Lower leg skin (tissue), 4 donors: ENCODE measurements at regions not wholly inside any gene's neighbourhood (a gene's known extent, or its start where the extent isn't known, plus 50 kb on each side); places are given as distances from the start of the nearest gene placed in this dataset.

Experiments
- DNase-seq, 2 donors: peaks; one replicate each; pipeline ENCODE4 v3.0.0-alpha.2; 2019; ENCODE audit warnings: low spot score in 2 of 2
- H3K4me3 ChIP-seq: fragments of 200-600 bp; sonication (generic); 2 replicates; pipeline ENCODE4 v1.5.1; 2017; ENCODE audit warnings: mild to moderate bottlenecking, low read depth; ENCODE audit not compliant: poor library complexity, severe bottlenecking
- POLR2A ChIP-seq, 2 donors: fragments of 450-650 bp; IDR thresholded peaks; one replicate each; pipeline ENCODE4 v1.6.1; 2016 to 2017; ENCODE audit warnings: antibody characterized with exemption in 2 of 2, mild to moderate bottlenecking in 1 of 2, moderate library complexity in 1 of 2
- WGBS, 2 donors: methylation state at CpG; one replicate each; pipeline ENCODE4 v1.1.5; 2018; 5-methylcytosine and 5-hydroxymethylcytosine counted together
- intact Hi-C: fragments of 100-400 bp; cut with DNase I; formaldehyde crosslinking; loops from one replicate; pipeline ENCODE4 v1.15.0; 2023; ENCODE audit warnings: low total_unique reads
- TF ChIP-seq, protein P1 (sequence below), 3 donors: fragments of 450-650 bp; IDR thresholded peaks; one replicate each; pipeline ENCODE4 v1.5.1; 2016; ENCODE audit warnings: antibody characterized with exemption in 3 of 3, mild to moderate bottlenecking in 3 of 3, moderate library complexity in 2 of 3

DNA sequence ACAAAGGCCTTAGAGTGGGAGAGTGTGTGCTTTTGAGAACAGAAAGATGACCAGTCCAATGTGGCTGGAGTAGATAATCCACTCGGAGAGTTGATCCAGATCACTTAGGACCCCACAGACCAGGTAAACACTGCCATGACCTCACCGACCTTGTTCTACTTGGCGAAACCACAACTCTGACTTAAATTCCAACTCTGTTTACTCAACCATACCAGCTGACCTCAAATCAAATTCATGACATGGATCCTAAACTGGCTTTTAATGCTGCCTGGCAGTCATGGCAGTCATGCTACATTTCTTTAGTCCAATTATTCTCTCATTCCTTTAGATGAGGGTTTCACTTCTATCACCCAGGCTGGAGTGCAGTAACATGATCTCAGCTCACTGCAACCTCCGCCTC is 347.1 kb upstream of the FAM98A start:
- intact Hi-C loops = no loop called here
- TF ChIP-seq POLR2A (IDR thresholded peaks at IDR 0.05) = no peak
- WGBS, 2 donors = 85 to 86% methylated on average over 4 of the region's 4 CpGs
- H3K4me3 ChIP-seq = no peak overlapping the region
- no peak for DNase-seq

DNA sequence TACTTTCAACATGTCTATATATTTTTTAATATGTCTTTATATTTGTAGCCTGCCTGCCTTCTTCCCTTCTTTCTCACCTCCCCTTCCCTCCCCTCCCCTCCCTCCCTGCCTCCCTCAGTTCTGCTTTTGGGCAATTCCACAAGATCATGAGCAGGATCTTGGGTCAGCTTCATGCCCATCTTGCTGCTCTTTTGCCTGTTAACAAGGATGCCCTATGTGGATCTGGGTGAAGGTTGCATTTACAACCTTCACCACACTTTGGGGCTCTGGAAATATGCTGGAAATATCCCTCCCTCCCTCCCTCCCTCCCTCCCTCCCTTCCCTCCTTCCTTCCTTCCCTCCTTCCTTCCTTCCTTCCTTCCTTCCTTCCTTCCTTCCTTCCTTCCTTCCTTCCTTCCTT is 334.1 kb upstream of the FAM98A start:
- intact Hi-C loops = no loop called here
- H3K4me3 ChIP-seq = no peak overlapping the region
- TF ChIP-seq, protein P1, sequence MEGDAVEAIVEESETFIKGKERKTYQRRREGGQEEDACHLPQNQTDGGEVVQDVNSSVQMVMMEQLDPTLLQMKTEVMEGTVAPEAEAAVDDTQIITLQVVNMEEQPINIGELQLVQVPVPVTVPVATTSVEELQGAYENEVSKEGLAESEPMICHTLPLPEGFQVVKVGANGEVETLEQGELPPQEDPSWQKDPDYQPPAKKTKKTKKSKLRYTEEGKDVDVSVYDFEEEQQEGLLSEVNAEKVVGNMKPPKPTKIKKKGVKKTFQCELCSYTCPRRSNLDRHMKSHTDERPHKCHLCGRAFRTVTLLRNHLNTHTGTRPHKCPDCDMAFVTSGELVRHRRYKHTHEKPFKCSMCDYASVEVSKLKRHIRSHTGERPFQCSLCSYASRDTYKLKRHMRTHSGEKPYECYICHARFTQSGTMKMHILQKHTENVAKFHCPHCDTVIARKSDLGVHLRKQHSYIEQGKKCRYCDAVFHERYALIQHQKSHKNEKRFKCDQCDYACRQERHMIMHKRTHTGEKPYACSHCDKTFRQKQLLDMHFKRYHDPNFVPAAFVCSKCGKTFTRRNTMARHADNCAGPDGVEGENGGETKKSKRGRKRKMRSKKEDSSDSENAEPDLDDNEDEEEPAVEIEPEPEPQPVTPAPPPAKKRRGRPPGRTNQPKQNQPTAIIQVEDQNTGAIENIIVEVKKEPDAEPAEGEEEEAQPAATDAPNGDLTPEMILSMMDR (IDR thresholded peaks at IDR 0.05) = no peak
- no peak for TF ChIP-seq POLR2A (IDR thresholded peaks at IDR 0.05)
- no peak for DNase-seq

DNA sequence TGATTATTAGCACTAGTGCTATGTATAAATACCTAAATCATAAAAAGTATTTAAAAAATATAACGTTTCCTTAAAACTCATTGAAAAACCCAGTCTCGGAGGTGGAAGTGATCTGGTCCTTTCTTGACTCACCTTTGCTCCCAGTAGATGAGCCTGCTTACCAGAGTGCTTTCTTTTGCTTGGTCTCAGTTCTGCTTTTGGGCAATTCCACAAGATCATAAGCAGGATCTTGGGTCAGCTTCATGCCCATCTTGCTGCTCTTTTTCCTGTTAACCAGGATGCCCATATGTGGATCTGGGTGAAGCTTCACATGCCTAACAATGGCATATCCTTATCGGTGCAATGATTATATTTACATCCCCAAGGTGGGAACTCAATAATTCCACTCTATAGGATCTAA is 332.1 kb upstream of the FAM98A start:
- TF ChIP-seq, protein P1 (IDR thresholded peaks at IDR 0.05) = no peak
- no peak for TF ChIP-seq POLR2A (IDR thresholded peaks at IDR 0.05)
- H3K4me3 ChIP-seq = no peak overlapping the region
- 90% methylated on average over 3 of the region's 3 CpGs for WGBS, 2 donors
- DNase-seq = no peak
- intact Hi-C loops = no loop called here

DNA sequence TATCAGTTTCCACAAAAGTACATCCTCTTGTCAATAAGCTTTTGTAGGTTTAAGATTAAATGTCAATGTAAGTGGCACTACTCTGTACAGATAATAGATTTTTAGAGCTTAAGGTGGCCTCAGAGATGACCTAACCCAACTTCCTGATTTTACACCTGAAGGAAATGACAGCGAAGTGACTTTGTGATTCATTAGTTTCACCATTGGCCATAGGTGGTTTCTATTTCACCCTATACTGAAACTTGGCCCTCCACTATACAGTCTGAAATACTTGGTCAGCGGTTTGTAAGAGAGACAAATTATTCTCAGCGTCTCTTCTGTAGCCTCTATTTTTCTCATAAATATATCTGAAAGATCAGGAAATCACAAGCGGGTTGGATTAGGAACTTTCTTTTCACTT is 330.4 kb upstream of the FAM98A start:
- H3K4me3 ChIP-seq = no peak overlapping the region
- WGBS, 2 donors = 93 to 97% methylated on average over 4 of the region's 4 CpGs
- no peak for DNase-seq
- TF ChIP-seq, protein P1 (IDR thresholded peaks at IDR 0.05) = no peak
- TF ChIP-seq POLR2A (IDR thresholded peaks at IDR 0.05) = no peak
- intact Hi-C loops = no loop called here

DNA sequence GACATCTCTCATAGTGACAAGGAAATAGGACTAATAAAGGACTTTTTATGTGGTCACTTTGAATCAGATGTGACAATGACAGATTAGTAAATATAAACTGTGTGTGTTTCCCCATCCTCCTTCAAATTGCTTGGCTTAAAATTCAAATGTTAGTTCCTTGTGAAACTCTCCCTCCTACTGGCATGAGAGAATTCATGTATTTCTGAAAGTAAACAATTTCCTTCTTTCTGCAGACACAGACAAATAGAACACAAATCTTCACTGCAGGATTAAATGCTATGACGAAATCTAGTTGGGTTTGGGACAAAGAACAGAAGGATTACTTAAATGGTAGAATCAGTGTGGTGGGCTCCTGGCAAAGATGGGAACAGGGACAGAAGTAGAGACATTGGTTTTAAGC is 328.7 kb upstream of the FAM98A start:
- 83% methylated on average over 1 of the region's 1 CpG for WGBS, 2 donors
- TF ChIP-seq, protein P1 (IDR thresholded peaks at IDR 0.05) = no peak
- intact Hi-C loops = no loop called here
- no peak for DNase-seq
- H3K4me3 ChIP-seq = no peak overlapping the region

DNA sequence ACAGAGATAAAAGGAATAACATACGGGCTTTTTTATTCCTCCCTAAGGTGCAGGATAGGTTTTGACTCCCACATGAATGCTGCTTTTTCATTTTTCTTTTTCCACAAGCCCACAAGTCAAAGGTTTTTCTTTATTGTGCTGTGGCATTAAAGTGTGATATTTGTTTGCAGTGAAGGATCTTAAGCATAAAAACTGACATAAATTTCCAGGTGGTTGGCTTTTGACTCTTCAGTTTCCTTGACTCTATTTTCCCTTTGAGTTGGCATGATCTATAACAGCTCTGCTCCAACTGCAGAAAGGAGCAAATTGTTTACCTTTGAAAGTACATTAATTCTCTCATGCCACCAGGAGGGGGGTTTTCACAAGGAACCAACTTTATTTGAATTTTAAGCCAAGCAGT is 326.2 kb upstream of the FAM98A start:
- intact Hi-C loops = no loop called here
- WGBS, 2 donors = 30 to 33% methylated on average over 1 of the region's 1 CpG
- TF ChIP-seq, protein P1 (IDR thresholded peaks at IDR 0.05) = no peak
- TF ChIP-seq POLR2A (IDR thresholded peaks at IDR 0.05) = no peak

More for the DNA sequence above, 326.2 kb upstream of the FAM98A start:
- DNase-seq = no peak
- H3K4me3 ChIP-seq = no peak overlapping the region
